ENCODE measurements at regions not wholly inside any gene's neighbourhood (a gene's known extent, or its start where the extent isn't known, plus 50 kb on each side); places are given as distances from the start of the nearest gene placed in this dataset.

DNA sequence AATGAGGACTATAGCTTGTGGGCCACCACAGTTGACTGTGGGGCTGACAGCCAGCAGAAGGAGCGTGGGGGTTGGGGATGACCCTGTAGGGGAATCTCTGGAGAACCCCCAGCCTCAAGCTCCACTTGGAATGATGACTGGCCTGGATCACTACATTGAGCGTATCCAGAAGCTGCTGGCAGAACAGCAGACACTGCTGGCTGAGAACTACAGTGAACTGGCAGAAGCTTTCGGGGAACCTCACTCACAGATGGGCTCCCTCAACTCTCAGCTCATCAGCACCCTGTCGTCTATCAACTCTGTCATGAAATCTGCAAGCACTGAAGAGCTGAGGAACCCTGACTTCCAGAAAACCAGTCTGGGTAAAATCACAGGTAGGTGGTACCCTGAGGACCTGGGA lies 128.4 kb upstream of the DMRT1 start:
- no peak overlapping the region for H3K27ac ChIP-seq
- H3K27me3 ChIP-seq: no peaks in the 10 kb centered on the region
- H3K36me3 ChIP-seq: no peaks in the 10 kb centered on the region
- TF ChIP-seq, protein P1, sequence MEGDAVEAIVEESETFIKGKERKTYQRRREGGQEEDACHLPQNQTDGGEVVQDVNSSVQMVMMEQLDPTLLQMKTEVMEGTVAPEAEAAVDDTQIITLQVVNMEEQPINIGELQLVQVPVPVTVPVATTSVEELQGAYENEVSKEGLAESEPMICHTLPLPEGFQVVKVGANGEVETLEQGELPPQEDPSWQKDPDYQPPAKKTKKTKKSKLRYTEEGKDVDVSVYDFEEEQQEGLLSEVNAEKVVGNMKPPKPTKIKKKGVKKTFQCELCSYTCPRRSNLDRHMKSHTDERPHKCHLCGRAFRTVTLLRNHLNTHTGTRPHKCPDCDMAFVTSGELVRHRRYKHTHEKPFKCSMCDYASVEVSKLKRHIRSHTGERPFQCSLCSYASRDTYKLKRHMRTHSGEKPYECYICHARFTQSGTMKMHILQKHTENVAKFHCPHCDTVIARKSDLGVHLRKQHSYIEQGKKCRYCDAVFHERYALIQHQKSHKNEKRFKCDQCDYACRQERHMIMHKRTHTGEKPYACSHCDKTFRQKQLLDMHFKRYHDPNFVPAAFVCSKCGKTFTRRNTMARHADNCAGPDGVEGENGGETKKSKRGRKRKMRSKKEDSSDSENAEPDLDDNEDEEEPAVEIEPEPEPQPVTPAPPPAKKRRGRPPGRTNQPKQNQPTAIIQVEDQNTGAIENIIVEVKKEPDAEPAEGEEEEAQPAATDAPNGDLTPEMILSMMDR (IDR thresholded peaks at IDR 0.05; ENCODE audit: low read depth, low read length): no peak
- H3K4me3 ChIP-seq: no peak overlapping the region
- DNase-seq (ENCODE audit: low read depth in 1 of 2, low spot score in 1 of 2): no peak
- no peaks in the 10 kb centered on the region for H3K9me3 ChIP-seq (ENCODE audit: low read depth)
- peaks cover 25% of the 10 kb centered on the region for H3K4me1 ChIP-seq (ENCODE audit: low read depth)

DNA sequence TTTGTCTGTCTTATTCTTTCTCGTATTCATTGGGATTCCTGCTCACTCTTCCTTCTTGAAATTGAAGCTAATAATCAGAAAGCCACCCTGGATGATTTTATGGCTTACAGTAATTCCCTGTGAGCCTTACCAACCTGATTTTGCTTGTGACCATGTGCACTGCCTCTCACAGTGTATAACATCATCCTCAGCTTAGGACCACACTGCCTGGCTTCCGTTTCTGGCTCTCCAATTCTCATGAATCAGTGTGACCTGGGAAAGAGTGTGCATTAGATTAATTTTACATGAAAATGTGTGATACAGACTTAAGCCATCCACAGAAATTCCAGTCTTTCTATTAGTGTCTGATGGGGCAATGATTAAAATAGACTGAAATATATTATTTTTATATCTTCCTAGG lies 126.8 kb upstream of the DMRT1 start:
- no peaks in the 10 kb centered on the region for H3K9me3 ChIP-seq (ENCODE audit: low read depth)
- peaks cover 12% of the 10 kb centered on the region for H3K4me1 ChIP-seq (ENCODE audit: low read depth)
- H3K4me3 ChIP-seq: no peak overlapping the region
- DNase-seq (ENCODE audit: low read depth in 1 of 2, low spot score in 1 of 2): no peak
- TF ChIP-seq, protein P1 (IDR thresholded peaks at IDR 0.05; ENCODE audit: low read depth, low read length): no peak
- H3K27me3 ChIP-seq: no peaks in the 10 kb centered on the region
- no peaks in the 10 kb centered on the region for H3K36me3 ChIP-seq
- no peak overlapping the region for H3K27ac ChIP-seq

DNA sequence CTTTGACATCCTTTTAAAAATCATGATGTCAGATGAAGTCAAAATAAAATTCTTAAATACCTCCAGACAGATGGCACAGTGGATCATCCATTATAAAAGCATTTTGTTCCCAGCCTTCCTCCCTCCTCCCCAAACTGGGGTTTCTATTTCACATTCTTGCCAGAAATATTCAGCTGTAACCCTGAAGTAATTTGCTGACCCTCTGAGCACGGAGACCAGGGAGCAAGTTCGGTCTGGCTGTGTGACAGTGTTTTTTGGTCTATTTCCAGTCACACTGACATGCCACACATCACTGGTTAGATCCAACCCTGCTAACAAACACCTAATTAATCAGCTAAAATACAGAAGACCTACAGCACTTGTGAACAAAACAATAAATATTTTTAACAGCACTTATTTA lies 126.2 kb upstream of the DMRT1 start:
- Histone ChIP-seq H3K4me3 (no peak overlapping the region), H3K27ac (no peak overlapping the region), H3K9me3 (ENCODE audit: low read depth) (no peaks in the 10 kb centered on the region), H3K27me3 (no peaks in the 10 kb centered on the region), H3K36me3 (no peaks in the 10 kb centered on the region), H3K4me1 (ENCODE audit: low read depth) (peaks cover 12% of the 10 kb centered on the region)
- TF ChIP-seq, protein P1 (IDR thresholded peaks at IDR 0.05; ENCODE audit: low read depth, low read length): no peak
- no peak for DNase-seq (ENCODE audit: low read depth in 1 of 2, low spot score in 1 of 2)

DNA sequence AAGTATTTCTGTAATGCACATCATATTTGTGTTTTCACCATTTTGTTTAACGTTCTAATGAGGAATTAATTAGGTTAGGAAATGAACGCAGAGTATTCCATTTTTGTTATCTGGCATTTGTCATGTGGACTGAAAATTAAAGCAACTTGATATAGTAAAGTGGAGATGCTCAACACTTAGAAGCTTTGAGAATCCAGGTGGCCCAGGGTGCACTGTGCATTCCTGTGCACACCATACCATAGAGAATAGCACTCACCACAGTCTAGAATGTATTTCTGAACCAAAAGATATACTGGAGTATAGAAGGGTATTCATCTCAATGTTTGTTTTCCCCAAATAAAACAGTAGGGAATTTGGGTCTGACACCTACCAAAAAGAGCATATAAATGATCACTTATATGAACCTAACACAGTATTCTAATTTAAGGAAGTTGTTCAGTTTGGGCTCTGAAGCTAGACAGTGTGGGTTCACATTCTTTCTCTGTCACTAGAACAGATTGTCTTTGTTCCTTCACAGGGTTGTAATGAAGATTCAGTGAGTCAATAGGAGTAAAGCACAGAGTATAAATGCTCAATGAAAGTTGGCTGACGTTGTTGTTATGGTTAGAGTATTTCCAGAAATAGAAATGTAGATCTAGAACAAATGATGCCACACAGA lies 125.6 kb upstream of the DMRT1 start:
- TF ChIP-seq, protein P1 (IDR thresholded peaks at IDR 0.05; ENCODE audit: low read depth, low read length): no peak
- H3K9me3 ChIP-seq (ENCODE audit: low read depth): no peaks in the 10 kb centered on the region
- peak in 1 of 2 donors; percentile 26 for DNase-seq (ENCODE audit: low read depth in 1 of 2, low spot score in 1 of 2)
- no peaks in the 10 kb centered on the region for H3K36me3 ChIP-seq
- peaks cover 12% of the 10 kb centered on the region for H3K4me1 ChIP-seq (ENCODE audit: low read depth)
- H3K27me3 ChIP-seq: no peaks in the 10 kb centered on the region
- H3K27ac ChIP-seq: peak overlapping the region; percentile 30
- H3K4me3 ChIP-seq: no peak overlapping the region

DNA sequence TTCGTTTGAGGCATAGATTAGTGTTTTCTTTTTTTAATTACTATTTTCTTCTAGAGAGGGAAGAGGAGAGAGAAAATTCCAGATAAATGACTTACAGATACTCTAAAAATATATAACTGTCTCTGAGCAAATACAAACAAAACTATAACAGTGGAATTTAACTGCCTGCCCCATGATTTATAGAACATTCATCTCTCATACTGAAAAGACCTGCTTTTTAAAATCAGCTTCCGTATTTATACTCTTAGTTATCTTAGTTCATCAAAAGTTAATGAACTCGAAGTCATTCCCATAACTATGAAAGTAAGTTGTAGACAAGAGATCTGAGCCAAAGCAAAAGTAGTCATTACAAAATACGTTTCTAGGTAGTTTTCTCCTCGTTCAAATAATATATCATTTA lies 123.8 kb upstream of the DMRT1 start:
- no peak for DNase-seq (ENCODE audit: low read depth in 1 of 2, low spot score in 1 of 2)
- Histone ChIP-seq H3K36me3 (no peaks in the 10 kb centered on the region), H3K27ac (no peak overlapping the region), H3K4me1 (ENCODE audit: low read depth) (peaks cover 12% of the 10 kb centered on the region), H3K9me3 (ENCODE audit: low read depth) (no peaks in the 10 kb centered on the region), H3K4me3 (no peak overlapping the region), H3K27me3 (no peaks in the 10 kb centered on the region)
- TF ChIP-seq, protein P1 (IDR thresholded peaks at IDR 0.05; ENCODE audit: low read depth, low read length): no peak
